Stomach (tissue), 8 donors: ENCODE measurements at regions not wholly inside any gene's neighbourhood (a gene's known extent, or its start where the extent isn't known, plus 50 kb on each side); places are given as distances from the start of the nearest gene placed in this dataset.

Experiments
- DNase-seq, 2 donors: peaks; one replicate each; pipeline versions ENCODE4 v3.0.0 to v3.0.0-alpha.2; 2013 to 2019
- H3K27ac ChIP-seq, 5 donors: fragments of 200-600 bp in 4 of 5; sonication (generic) in 4 of 5; one replicate each; pipeline ENCODE4 v1.5.1; 2013 to 2019; ENCODE audit warnings: mild to moderate bottlenecking in 1 of 5, moderate library complexity in 1 of 5
- H3K27me3 ChIP-seq, 3 donors: fragments of 200-600 bp; sonication (generic); one replicate each; pipeline ENCODE4 v1.5.1; 2017 to 2019; ENCODE audit warnings: mixed run types in 1 of 3
- H3K36me3 ChIP-seq, 4 donors: fragments of 200-600 bp; sonication (generic); 1 replicate in 3 of 4; 2 replicates in 1 of 4; pipeline ENCODE4 v1.5.1; 2016 to 2019
- H3K4me1 ChIP-seq, 4 donors: fragments of 200-600 bp; sonication (generic); one replicate each; pipeline ENCODE4 v1.5.1; 2016 to 2019
- H3K4me3 ChIP-seq, 4 donors: fragments of 200-600 bp; sonication (generic) in 3 of 4; one replicate each; pipeline ENCODE4 v1.5.1; 2016 to 2019; ENCODE audit warnings: mild to moderate bottlenecking in 1 of 4
- H3K9me3 ChIP-seq, 4 donors: fragments of 200-600 bp; sonication (generic); one replicate each; pipeline ENCODE4 v1.5.1; 2016 to 2019
- CTCF ChIP-seq, 7 experiments: fragments of 450-650 bp in 4 of 7; fragments of 200-600 bp in 3 of 7; sonication (generic) in 3 of 7; IDR thresholded peaks; one replicate each; pipeline ENCODE4 v1.5.1; 2016 to 2019; ENCODE audit warnings: antibody characterized with exemption in 7 of 7, control low read depth in 2 of 7, mild to moderate bottlenecking in 1 of 7
- EP300 ChIP-seq: sonication (generic); formaldehyde crosslinking; IDR thresholded peaks from one replicate; pipeline ENCODE4 v1.6.1; 2017; ENCODE audit warnings: antibody characterized with exemption
- POLR2A ChIP-seq, 4 donors: fragments of 450-650 bp; IDR thresholded peaks; one replicate each; pipeline ENCODE4 v1.6.1; 2016; ENCODE audit warnings: antibody characterized with exemption in 4 of 4, control low read depth in 2 of 4, mild to moderate bottlenecking in 1 of 4, moderate library complexity in 1 of 4
- POLR2AphosphoS5 ChIP-seq, 3 donors: sonication (generic); formaldehyde crosslinking; IDR thresholded peaks; one replicate each; pipeline ENCODE4 v1.6.1; 2016; ENCODE audit warnings: antibody characterized with exemption in 3 of 3
- WGBS, 5 donors: extraction: QIAGEN DNeasy Blood & Tissue Kit in 3 of 5; methylation state at CpG; one replicate each; pipeline versions ENCODE4 v1.1.5 to v1.1.7; 2013 to 2018; 5-methylcytosine and 5-hydroxymethylcytosine counted together
- intact Hi-C: fragments of 100-400 bp; cut with DNase I; formaldehyde crosslinking; loops from one replicate; pipeline ENCODE4 v1.15.1; 2023; ENCODE audit warnings: low total_unique reads
- donor health status: healthy with polysubstance abuse.
- donor health status: Bipolar disorder and iron deficiency.
- donor health status: healthy.

GRCh38 chr2:82001614-82002013, 1697.1 kb upstream of the LRRTM1 start:
- TF ChIP-seq EP300 (no peak), POLR2A (IDR thresholded peaks at IDR 0.05) (no peak), POLR2AphosphoS5 (IDR thresholded peaks at IDR 0.05) (no peak), CTCF (IDR thresholded peaks at IDR 0.05) (no peak)
- WGBS, 5 donors: 70 to 86% (median 80%) methylated on average over 4 of the region's 4 CpGs

GRCh38 chr2:82000606-82001005, 1696.1 kb upstream of the LRRTM1 start:
- no peak for DNase-seq
- TF ChIP-seq EP300 (no peak), CTCF (IDR thresholded peaks at IDR 0.05) (no peak), POLR2A (IDR thresholded peaks at IDR 0.05) (no peak)
- no peak overlapping the region for H3K27ac ChIP-seq
- H3K4me3 ChIP-seq: no peak overlapping the region
- H3K36me3 ChIP-seq: no peaks in the 10 kb centered on the region
- intact Hi-C loops: no loop called here
- H3K4me1 ChIP-seq: no peaks in the 10 kb centered on the region
- no peaks in the 10 kb centered on the region for H3K9me3 ChIP-seq
- H3K27me3 ChIP-seq: no peaks in the 10 kb centered on the region
- 82 to 94% (median 92%) methylated on average over 2 of the region's 2 CpGs for WGBS, 5 donors

More at GRCh38 chr2:82001614-82002013, 1697.1 kb upstream of the LRRTM1 start:
- H3K27me3 ChIP-seq: no peaks in the 10 kb centered on the region
- H3K4me1 ChIP-seq: no peaks in the 10 kb centered on the region
- no peak for DNase-seq
- no peaks in the 10 kb centered on the region for H3K9me3 ChIP-seq
- intact Hi-C loops: no loop called here
- H3K4me3 ChIP-seq: no peak overlapping the region
- H3K27ac ChIP-seq: no peak overlapping the region
- H3K36me3 ChIP-seq: no peaks in the 10 kb centered on the region

GRCh38 chr2:81996332-81996731, 1691.8 kb upstream of the LRRTM1 start:
- intact Hi-C loops: no loop called here
- no peak overlapping the region for H3K4me3 ChIP-seq
- no peaks in the 10 kb centered on the region for H3K4me1 ChIP-seq
- peaks cover 0 to 5% (median 2%) of the 10 kb centered on the region in 4 donors for H3K9me3 ChIP-seq
- WGBS, 5 donors: 75 to 93% (median 92%) methylated on average over 3 of the region's 3 CpGs
- H3K36me3 ChIP-seq: no peaks in the 10 kb centered on the region
- TF ChIP-seq POLR2A (IDR thresholded peaks at IDR 0.05) (no peak), EP300 (no peak), CTCF (IDR thresholded peaks at IDR 0.05) (no peak), POLR2AphosphoS5 (IDR thresholded peaks at IDR 0.05) (no peak)
- H3K27ac ChIP-seq: no peak overlapping the region
- H3K27me3 ChIP-seq: no peaks in the 10 kb centered on the region
- no peak for DNase-seq

GRCh38 chr2:81991282-81991681, 1686.7 kb upstream of the LRRTM1 start:
- no peak overlapping the region for H3K27ac ChIP-seq
- no peaks in the 10 kb centered on the region for H3K4me1 ChIP-seq
- WGBS, 5 donors: 85 to 94% (median 90%) methylated on average over 2 of the region's 2 CpGs
- H3K9me3 ChIP-seq: peaks cover 0 to 11% (median 5%) of the 10 kb centered on the region in 4 donors
- no peaks in the 10 kb centered on the region for H3K36me3 ChIP-seq
- TF ChIP-seq EP300 (no peak), CTCF (IDR thresholded peaks at IDR 0.05) (no peak), POLR2A (IDR thresholded peaks at IDR 0.05) (no peak), POLR2AphosphoS5 (IDR thresholded peaks at IDR 0.05) (no peak)
- H3K27me3 ChIP-seq: no peaks in the 10 kb centered on the region
- no peak overlapping the region for H3K4me3 ChIP-seq
- intact Hi-C loops: no loop called here
- DNase-seq: no peak
